H9 (cell line): ENCODE measurements at regions not wholly inside any gene's neighbourhood (a gene's known extent, or its start where the extent isn't known, plus 50 kb on each side); places are given as distances from the start of the nearest gene placed in this dataset.

Source experiments
- DNase-seq: peaks from one replicate; pipeline ENCODE4 v3.0.0-alpha.2; 2017
- H2AFZ ChIP-seq: one replicate; pipeline ENCODE4 v1.6.1; 2013; ENCODE audit warnings: mild to moderate bottlenecking, low read length, control low read depth, moderate library complexity
- H2AK5ac ChIP-seq: 2 replicates; pipeline ENCODE4 v1.6.1; 2013; ENCODE audit warnings: low read length, control low read depth, mixed read lengths; ENCODE audit not compliant: insufficient read length
- H2BK120ac ChIP-seq: one replicate; pipeline ENCODE4 v1.6.1; 2013; ENCODE audit warnings: low read depth, mild to moderate bottlenecking, low read length, control low read depth, inconsistent platforms; ENCODE audit not compliant: poor library complexity, severe bottlenecking
- H2BK12ac ChIP-seq: 2 replicates; pipeline ENCODE4 v1.6.1; 2013; ENCODE audit warnings: low read length, control low read depth, mixed read lengths, low read depth; ENCODE audit not compliant: insufficient read length
- H2BK15ac ChIP-seq: 2 replicates; pipeline ENCODE4 v1.6.1; 2013; ENCODE audit warnings: low read depth, low read length, control low read depth
- H2BK20ac ChIP-seq: one replicate; pipeline ENCODE4 v1.6.1; 2013; ENCODE audit warnings: low read depth, mild to moderate bottlenecking, low read length, control low read depth, inconsistent platforms; ENCODE audit not compliant: poor library complexity, severe bottlenecking
- H2BK5ac ChIP-seq: 2 replicates; pipeline ENCODE4 v1.6.1; 2013; ENCODE audit warnings: low read length, control low read depth, mixed read lengths; ENCODE audit not compliant: insufficient read length
- H3K14ac ChIP-seq: 2 replicates; pipeline ENCODE4 v1.6.1; 2013; ENCODE audit warnings: low read length, control low read depth; ENCODE audit not compliant: insufficient read depth
- H3K18ac ChIP-seq: 2 replicates; pipeline ENCODE4 v1.6.1; 2013; ENCODE audit warnings: low read depth, mild to moderate bottlenecking, mixed read lengths, low read length, control low read depth; ENCODE audit not compliant: insufficient read length
- H3K23ac ChIP-seq: 2 replicates; pipeline ENCODE4 v1.6.1; 2013; ENCODE audit warnings: low read length, control low read depth, mixed read lengths, low read depth; ENCODE audit not compliant: insufficient read length
- H3K23me2 ChIP-seq: 2 replicates; pipeline ENCODE4 v1.6.1; 2013; ENCODE audit warnings: low read depth, mild to moderate bottlenecking, mixed read lengths, low read length, control low read depth; ENCODE audit not compliant: insufficient read length, poor library complexity, severe bottlenecking
- H3K27ac ChIP-seq: 2 replicates; pipeline ENCODE4 v1.5.1; 2013; ENCODE audit warnings: low read length, control low read depth, mixed read lengths, low read depth; ENCODE audit not compliant: insufficient read length
- H3K27me3 ChIP-seq: 2 replicates; pipeline ENCODE4 v1.6.1; 2013; ENCODE audit warnings: low read length, control low read depth, inconsistent platforms; ENCODE audit not compliant: insufficient read depth
- H3K4ac ChIP-seq: 2 replicates; pipeline ENCODE4 v1.6.1; 2013; ENCODE audit warnings: low read depth, mild to moderate bottlenecking, control low read depth, inconsistent platforms, low read length, moderate library complexity
- H3K4me1 ChIP-seq: 2 replicates; pipeline ENCODE4 v1.6.1; 2013; ENCODE audit warnings: low read length, control low read depth, inconsistent platforms; ENCODE audit not compliant: insufficient read depth
- H3K4me2 ChIP-seq: 2 replicates; pipeline ENCODE4 v1.6.1; 2013; ENCODE audit warnings: low read length, control low read depth, mixed read lengths; ENCODE audit not compliant: insufficient read length, insufficient read depth
- H3K56ac ChIP-seq: 2 replicates; pipeline ENCODE4 v1.6.1; 2013; ENCODE audit warnings: low read depth, mild to moderate bottlenecking, mixed read lengths, low read length, control low read depth; ENCODE audit not compliant: insufficient read length
- H3K79me1 ChIP-seq: 2 replicates; pipeline ENCODE4 v1.6.1; 2013; ENCODE audit warnings: low read depth, mild to moderate bottlenecking, moderate library complexity, low read length, control low read depth, inconsistent platforms; ENCODE audit not compliant: insufficient read depth, poor library complexity, severe bottlenecking
- H3K79me2 ChIP-seq: 2 replicates; pipeline ENCODE4 v1.6.1; 2013; ENCODE audit warnings: low read length, control low read depth, inconsistent platforms; ENCODE audit not compliant: insufficient read depth
- H3K9ac ChIP-seq: 2 replicates; pipeline ENCODE4 v1.6.1; 2013; ENCODE audit warnings: low read length, control low read depth, mixed read lengths; ENCODE audit not compliant: insufficient read length; ENCODE audit errors: extremely low read depth
- H3K9me3 ChIP-seq: one replicate; pipeline ENCODE4 v1.6.1; 2013; ENCODE audit warnings: low read depth, low read length, inconsistent platforms; ENCODE audit not compliant: control insufficient read depth
- H3T11ph ChIP-seq: one replicate; pipeline ENCODE4 v1.6.1; 2013; ENCODE audit warnings: mild to moderate bottlenecking, low read length, control low read depth, inconsistent platforms
- H4K20me1 ChIP-seq: one replicate; pipeline ENCODE4 v1.6.1; 2013; ENCODE audit not compliant: control insufficient read depth, insufficient read length, insufficient read depth
- H4K5ac ChIP-seq: 2 replicates; pipeline ENCODE4 v1.6.1; 2013; ENCODE audit warnings: low read depth, mild to moderate bottlenecking, mixed read lengths, low read length, control low read depth; ENCODE audit not compliant: insufficient read length
- H4K8ac ChIP-seq: replicated peaks from 2 replicates; pipeline ENCODE4 v1.6.1; 2013; ENCODE audit warnings: low read length, control low read depth, mixed read lengths, low read depth; ENCODE audit not compliant: insufficient read length
- H4K91ac ChIP-seq: 2 replicates; pipeline ENCODE4 v1.6.1; 2013; ENCODE audit warnings: low read depth, mild to moderate bottlenecking, moderate library complexity, mixed read lengths, low read length, control low read depth; ENCODE audit not compliant: insufficient read length
- H3K27ac Mint-ChIP-seq, 3 experiments: 2 replicates in 2 of 3; 3 replicates in 1 of 3; pipeline ENCODE4 v1.8.0; 2020 to 2021; ENCODE audit warnings: mixed read lengths in 3 of 3, mild to moderate bottlenecking in 1 of 3, moderate library complexity in 1 of 3
- H3K27me3 Mint-ChIP-seq: 2 replicates; pipeline ENCODE4 v1.8.0; 2021; ENCODE audit warnings: low read depth, mild to moderate bottlenecking, moderate library complexity, mixed read lengths
- H3K36me3 Mint-ChIP-seq, 3 experiments: 2 replicates in 2 of 3; 3 replicates in 1 of 3; pipeline ENCODE4 v1.8.0; 2020 to 2021; ENCODE audit warnings: low read depth in 3 of 3, mixed read lengths in 3 of 3; ENCODE audit not compliant: insufficient read depth in 1 of 3
- H3K4me1 Mint-ChIP-seq, 2 experiments: 2 replicates each; pipeline ENCODE4 v1.8.0; 2020; ENCODE audit warnings: mixed read lengths in 2 of 2
- H3K4me3 Mint-ChIP-seq, 2 experiments: 2 replicates in 1 of 2; 3 replicates in 1 of 2; pipeline ENCODE4 v1.8.0; 2020 to 2021; ENCODE audit warnings: mild to moderate bottlenecking in 2 of 2, mixed read lengths in 2 of 2, moderate library complexity in 1 of 2
- H3K9me3 Mint-ChIP-seq, 2 experiments: 2 replicates in 1 of 2; 3 replicates in 1 of 2; pipeline ENCODE4 v1.8.0; 2020; ENCODE audit warnings: mild to moderate bottlenecking in 2 of 2, mixed read lengths in 2 of 2, moderate library complexity in 1 of 2
- CTCF ChIP-seq: fragments of 200-600 bp; sonication (generic); conservative IDR thresholded peaks from 3 replicates; pipeline ENCODE4 v1.8.0; 2021; ENCODE audit warnings: antibody characterized with exemption, mild to moderate bottlenecking
- WGBS: extraction: QIAGEN DNeasy Blood & Tissue Kit; methylation state at CpG from one replicate; pipeline ENCODE4 v1.1.7; 2013; ENCODE audit warnings: missing lambda C conversion rate, low lambda C conversion rate, mixed read lengths; ENCODE audit not compliant: insufficient read length; ENCODE audit errors: extremely low coverage; 5-methylcytosine and 5-hydroxymethylcytosine counted together

GRCh38 chr1:223006371-223006770 is 136.7 kb downstream of the TLR5 start:
- Mint-ChIP-seq H3K27me3 (peaks cover 4% of the 10 kb centered on the region), H3K9me3 (no peaks in the 10 kb centered on the region), H3K27ac (no peak overlapping the region), H3K36me3 (peaks cover 18 to 34% (median 28%) of the 10 kb centered on the region in 3 experiments), H3K4me1 (peaks cover 48 to 51% of the 10 kb centered on the region in 2 experiments), H3K4me3 (no peak overlapping the region)
- WGBS = no CpG with 5 or more reads among the region's 5 CpGs
- Histone ChIP-seq H4K8ac (no peak overlapping the region), H3K4ac (no peak overlapping the region), H3K9ac (no peak overlapping the region), H3K18ac (no peak overlapping the region), H2AFZ (no peak overlapping the region), H3K56ac (no peak overlapping the region), H3K27me3 (no peaks in the 10 kb centered on the region; the same call in 1 of the 2 replicates), H2BK15ac (no peak overlapping the region), H4K5ac (no peak overlapping the region), H2BK20ac (no peak overlapping the region), H3K23me2 (no peaks in the 10 kb centered on the region), H2BK5ac (no peak overlapping the region), H3K23ac (no peak overlapping the region), H4K91ac (no peak overlapping the region), H3K14ac (no peak overlapping the region), H3K27ac (no peak overlapping the region), H4K20me1 (no peaks in the 10 kb centered on the region), H2BK12ac (no peak overlapping the region), H3T11ph (no peak overlapping the region), H3K4me2 (no peak overlapping the region), H3K79me1 (no peaks in the 10 kb centered on the region), H3K79me2 (no peaks in the 10 kb centered on the region), H3K4me1 (peaks cover 15% of the 10 kb centered on the region; the same call in 1 of the 2 replicates), H2BK120ac (no peak overlapping the region), H2AK5ac (no peak overlapping the region), H3K9me3 (no peaks in the 10 kb centered on the region)
- no peak for DNase-seq
- no peak for TF ChIP-seq CTCF
